Astrocyte (in vitro differentiated cells and primary cell): ENCODE measurements at regions not wholly inside any gene's neighbourhood (a gene's known extent, or its start where the extent isn't known, plus 50 kb on each side); places are given as distances from the start of the nearest gene placed in this dataset.
"Not testable (repeated sequence)": the region's sequence is repeated elsewhere in the genome, so short reads cannot be mapped to it uniquely, and the experiment has no call there.

Experiments used
- DNase-seq: peaks from one replicate; pipeline ENCODE4 v3.0.0-alpha.2; 2010; ENCODE audit warnings: low read depth
- FAIRE-seq: peaks from 2 replicates; lab custom pipeline; 2011; peaks lifted over from hg19 to GRCh38; lab: Jason Lieb, UNC
- H2AFZ ChIP-seq: 2 replicates; pipeline ENCODE4 v1.6.0; 2012; ENCODE audit warnings: low read depth, low read length, inconsistent platforms
- H3K27ac ChIP-seq: 2 replicates; pipeline ENCODE4 v1.5.1; 2011; ENCODE audit warnings: low read depth, low read length, inconsistent platforms
- H3K27me3 ChIP-seq: 2 replicates; pipeline ENCODE4 v1.6.0; 2011; ENCODE audit warnings: low read length, inconsistent platforms; ENCODE audit not compliant: insufficient read depth
- H3K36me3 ChIP-seq: 2 replicates; pipeline ENCODE4 v1.5.1; 2011; ENCODE audit warnings: low read length, inconsistent platforms; ENCODE audit not compliant: insufficient read depth
- H3K4me1 ChIP-seq: 2 replicates; pipeline ENCODE4 v1.5.1; 2011; ENCODE audit warnings: low read length, inconsistent platforms; ENCODE audit not compliant: insufficient read depth
- H3K4me2 ChIP-seq: 2 replicates; pipeline ENCODE4 v1.6.0; 2012; ENCODE audit warnings: low read length, inconsistent platforms
- H3K4me3 ChIP-seq: 2 replicates; pipeline ENCODE4 v1.5.1; 2011; ENCODE audit warnings: low read depth, mild to moderate bottlenecking, low read length, inconsistent platforms; ENCODE audit not compliant: insufficient read depth
- H3K79me2 ChIP-seq: 2 replicates; pipeline ENCODE4 v1.6.0; 2012; ENCODE audit warnings: mild to moderate bottlenecking, low read length, inconsistent platforms; ENCODE audit not compliant: insufficient read depth
- H3K9ac ChIP-seq: 2 replicates; pipeline ENCODE4 v1.6.0; 2012; ENCODE audit warnings: mild to moderate bottlenecking, low read length, inconsistent platforms
- H3K9me3 ChIP-seq: 2 replicates; pipeline ENCODE4 v1.5.1; 2012; ENCODE audit warnings: low read depth, mild to moderate bottlenecking, low read length, inconsistent platforms; ENCODE audit not compliant: insufficient read depth
- H4K20me1 ChIP-seq: 2 replicates; pipeline ENCODE4 v1.6.0; 2012; ENCODE audit warnings: low read length, inconsistent platforms; ENCODE audit not compliant: insufficient read depth
- H3K27ac Mint-ChIP-seq: one replicate; pipeline ENCODE4 v1.8.0; 2021; ENCODE audit warnings: mild to moderate bottlenecking, mixed read lengths; ENCODE audit not compliant: unreplicated experiment
- H3K27me3 Mint-ChIP-seq: one replicate; pipeline ENCODE4 v1.8.0; 2021; ENCODE audit warnings: low read depth, mixed read lengths; ENCODE audit not compliant: unreplicated experiment
- H3K36me3 Mint-ChIP-seq: one replicate; pipeline ENCODE4 v1.8.0; 2021; ENCODE audit warnings: low read depth, mixed read lengths; ENCODE audit not compliant: unreplicated experiment
- H3K4me1 Mint-ChIP-seq: one replicate; pipeline ENCODE4 v1.8.0; 2021; ENCODE audit warnings: low read depth, mixed read lengths; ENCODE audit not compliant: unreplicated experiment
- H3K4me3 Mint-ChIP-seq: one replicate; pipeline ENCODE4 v1.8.0; 2021; ENCODE audit warnings: mild to moderate bottlenecking, moderate library complexity, mixed read lengths; ENCODE audit not compliant: unreplicated experiment
- H3K9me3 Mint-ChIP-seq: one replicate; pipeline ENCODE4 v1.8.0; 2021; ENCODE audit warnings: mild to moderate bottlenecking, mixed read lengths; ENCODE audit not compliant: unreplicated experiment
- EZH2 ChIP-seq: IDR thresholded peaks from 2 replicates; pipeline ENCODE4 v1.6.1; 2012; ENCODE audit warnings: mild to moderate bottlenecking, low read length, inconsistent platforms; ENCODE audit not compliant: insufficient read depth
- TF ChIP-seq, protein P1 (sequence below): IDR thresholded peaks from 2 replicates; pipeline ENCODE4 v1.5.1; 2011; ENCODE audit warnings: low read depth, mild to moderate bottlenecking, inconsistent platforms, low read length, moderate library complexity; ENCODE audit not compliant: insufficient read depth

- Histone ChIP-seq H3K79me2 (no peaks in the 10 kb centered on the region), H3K36me3 (no peaks in the 10 kb centered on the region), H2AFZ (no peak overlapping the region), H3K27me3 (peaks cover 7% of the 10 kb centered on the region), H3K4me1 (peaks cover 2% of the 10 kb centered on the region), H3K27ac (no peak overlapping the region), H3K9ac (no peak overlapping the region), H3K9me3 (no peaks in the 10 kb centered on the region), H3K4me2 (no peak overlapping the region), H3K4me3 (no peak overlapping the region), H4K20me1 (no peaks in the 10 kb centered on the region)
- H3K36me3 Mint-ChIP-seq, result no peaks in the 10 kb centered on the region
- H3K27ac Mint-ChIP-seq, result no peak overlapping the region
- H3K4me1 Mint-ChIP-seq, result peaks cover 3% of the 10 kb centered on the region
- H3K4me3 Mint-ChIP-seq, result no peak overlapping the region
- H3K9me3 Mint-ChIP-seq, result peaks cover 7% of the 10 kb centered on the region
- peaks cover 11% of the 10 kb centered on the region for H3K27me3 Mint-ChIP-seq
- FAIRE-seq (no peak), DNase-seq (no peak)
- TF ChIP-seq EZH2, result no peak
- TF ChIP-seq, protein P1, sequence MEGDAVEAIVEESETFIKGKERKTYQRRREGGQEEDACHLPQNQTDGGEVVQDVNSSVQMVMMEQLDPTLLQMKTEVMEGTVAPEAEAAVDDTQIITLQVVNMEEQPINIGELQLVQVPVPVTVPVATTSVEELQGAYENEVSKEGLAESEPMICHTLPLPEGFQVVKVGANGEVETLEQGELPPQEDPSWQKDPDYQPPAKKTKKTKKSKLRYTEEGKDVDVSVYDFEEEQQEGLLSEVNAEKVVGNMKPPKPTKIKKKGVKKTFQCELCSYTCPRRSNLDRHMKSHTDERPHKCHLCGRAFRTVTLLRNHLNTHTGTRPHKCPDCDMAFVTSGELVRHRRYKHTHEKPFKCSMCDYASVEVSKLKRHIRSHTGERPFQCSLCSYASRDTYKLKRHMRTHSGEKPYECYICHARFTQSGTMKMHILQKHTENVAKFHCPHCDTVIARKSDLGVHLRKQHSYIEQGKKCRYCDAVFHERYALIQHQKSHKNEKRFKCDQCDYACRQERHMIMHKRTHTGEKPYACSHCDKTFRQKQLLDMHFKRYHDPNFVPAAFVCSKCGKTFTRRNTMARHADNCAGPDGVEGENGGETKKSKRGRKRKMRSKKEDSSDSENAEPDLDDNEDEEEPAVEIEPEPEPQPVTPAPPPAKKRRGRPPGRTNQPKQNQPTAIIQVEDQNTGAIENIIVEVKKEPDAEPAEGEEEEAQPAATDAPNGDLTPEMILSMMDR, result no peak
These were observed 320.5 kb upstream of the NCKAP5 start for GRCh38 chr2:133888621-133889219.

DNA sequence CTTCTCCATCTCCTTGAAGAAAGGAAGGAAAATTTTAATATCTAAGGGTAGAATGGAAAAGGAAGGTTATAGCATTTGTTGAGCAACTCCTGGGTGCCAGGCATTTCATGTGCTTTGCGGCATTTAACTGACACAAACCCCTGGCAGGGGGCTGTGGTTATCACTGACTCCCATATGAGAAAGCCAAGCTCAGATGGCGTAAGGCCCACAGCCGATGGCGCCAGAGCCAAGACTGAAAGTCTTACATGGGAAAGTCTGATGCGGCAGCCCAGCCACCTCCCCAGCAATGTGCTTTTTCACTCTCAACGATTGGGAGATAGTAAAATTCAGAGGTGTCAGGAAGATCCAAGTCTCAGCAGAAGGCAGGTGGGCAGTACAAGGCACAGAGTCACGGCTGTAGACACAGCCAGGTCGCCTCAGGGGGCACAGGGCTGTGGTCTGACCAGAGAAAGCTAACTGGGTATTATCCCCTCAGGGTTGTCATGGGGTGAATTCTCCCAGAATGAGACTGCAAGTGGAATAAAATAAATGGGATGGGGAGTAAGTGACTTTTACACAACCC lies 324.2 kb upstream of the NCKAP5 start:
- Histone ChIP-seq H3K9me3 (no peaks in the 10 kb centered on the region), H3K4me2 (no peak overlapping the region), H4K20me1 (no peaks in the 10 kb centered on the region), H2AFZ (no peak overlapping the region), H3K36me3 (no peaks in the 10 kb centered on the region), H3K79me2 (no peaks in the 10 kb centered on the region), H3K27me3 (peaks cover 3% of the 10 kb centered on the region), H3K4me3 (no peak overlapping the region), H3K4me1 (no peaks in the 10 kb centered on the region), H3K9ac (no peak overlapping the region), H3K27ac (no peak overlapping the region)
- H3K27me3 Mint-ChIP-seq, result peaks cover 21% of the 10 kb centered on the region
- DNase-seq, result no peak
- peaks cover 11% of the 10 kb centered on the region for H3K9me3 Mint-ChIP-seq
- H3K27ac Mint-ChIP-seq, result no peak overlapping the region
- no peak overlapping the region for H3K4me3 Mint-ChIP-seq
- H3K4me1 Mint-ChIP-seq, result no peaks in the 10 kb centered on the region
- TF ChIP-seq, protein P1, result no peak
- no peak for TF ChIP-seq EZH2
- no peak for FAIRE-seq
- no peaks in the 10 kb centered on the region for H3K36me3 Mint-ChIP-seq

GRCh38 chr2:133894429-133894828 lies 326.2 kb upstream of the NCKAP5 start:
- no peak overlapping the region for H2AFZ ChIP-seq

DNA sequence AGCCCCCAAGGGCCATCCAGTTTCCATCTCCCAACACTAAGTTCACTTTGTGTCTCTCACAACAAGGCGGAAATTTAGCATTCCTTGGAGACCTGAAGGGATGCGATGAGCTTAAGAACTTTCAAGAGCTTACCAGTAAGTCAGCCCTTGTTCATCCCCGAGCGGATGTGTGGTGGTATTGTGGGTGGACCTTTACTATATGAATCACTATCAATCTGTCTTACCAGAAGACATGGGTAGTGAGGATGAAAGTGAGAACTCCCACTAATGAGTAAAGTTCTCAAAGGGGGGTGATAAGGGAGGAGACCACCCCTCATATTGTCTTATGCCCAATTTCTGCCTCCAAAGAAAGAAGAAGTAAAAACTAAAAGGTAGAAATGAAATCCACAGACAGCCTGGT lies 329.6 kb upstream of the NCKAP5 start:
- not testable (repeated sequence) for H2AFZ ChIP-seq, H3K79me2 ChIP-seq, H3K9ac ChIP-seq, H4K20me1 ChIP-seq, H3K4me1 ChIP-seq, H3K4me1 Mint-ChIP-seq, H3K27me3 ChIP-seq, H3K27ac Mint-ChIP-seq, H3K4me2 ChIP-seq, FAIRE-seq, H3K27ac ChIP-seq, H3K36me3 ChIP-seq, H3K4me3 ChIP-seq, DNase-seq, H3K9me3 ChIP-seq, H3K4me3 Mint-ChIP-seq, H3K36me3 Mint-ChIP-seq
- Mint-ChIP-seq H3K27me3 (peaks cover 18% of the 10 kb centered on the region), H3K9me3 (peaks cover 11% of the 10 kb centered on the region)

More at GRCh38 chr2:133894429-133894828, 326.2 kb upstream of the NCKAP5 start:
- Histone ChIP-seq H3K4me1 (no peaks in the 10 kb centered on the region), H3K27ac (no peak overlapping the region), H3K9ac (no peak overlapping the region), H3K4me3 (no peak overlapping the region), H4K20me1 (no peaks in the 10 kb centered on the region), H3K36me3 (no peaks in the 10 kb centered on the region), H3K4me2 (no peak overlapping the region), H3K79me2 (no peaks in the 10 kb centered on the region), H3K27me3 (no peaks in the 10 kb centered on the region), H3K9me3 (no peaks in the 10 kb centered on the region)
- no peaks in the 10 kb centered on the region for H3K36me3 Mint-ChIP-seq
- H3K27ac Mint-ChIP-seq, result no peak overlapping the region
- H3K27me3 Mint-ChIP-seq, result peaks cover 19% of the 10 kb centered on the region
- DNase-seq (no peak), FAIRE-seq (no peak)
- no peak overlapping the region for H3K4me3 Mint-ChIP-seq
- TF ChIP-seq, protein P1, result no peak
- TF ChIP-seq EZH2, result no peak
- no peaks in the 10 kb centered on the region for H3K4me1 Mint-ChIP-seq
- peaks cover 11% of the 10 kb centered on the region for H3K9me3 Mint-ChIP-seq
